Adrenal gland (tissue), 5 donors: ENCODE measurements at regions not wholly inside any gene's neighbourhood (a gene's known extent, or its start where the extent isn't known, plus 50 kb on each side); places are given as distances from the start of the nearest gene placed in this dataset.

Source experiments
- POLR2A ChIP-seq, 2 donors: fragments of 450-650 bp; IDR thresholded peaks; one replicate each; pipeline ENCODE4 v1.6.1; 2017; ENCODE audit warnings: antibody characterized with exemption in 2 of 2, mild to moderate bottlenecking in 2 of 2, moderate library complexity in 1 of 2
- TF ChIP-seq, protein P1 (sequence below), 6 experiments: fragments of 450-650 bp in 4 of 6; fragments of 200-600 bp in 2 of 6; sonication (generic) in 1 of 6; IDR thresholded peaks; 1 replicate in 5 of 6; 2 replicates in 1 of 6; pipeline versions ENCODE4 v1.5.1 to v1.8.0; 2016 to 2021; ENCODE audit warnings: antibody characterized with exemption in 6 of 6, mild to moderate bottlenecking in 2 of 6, moderate library complexity in 1 of 6
- donor health status: DM: no; HTN: no; CAD: no.

DNA sequence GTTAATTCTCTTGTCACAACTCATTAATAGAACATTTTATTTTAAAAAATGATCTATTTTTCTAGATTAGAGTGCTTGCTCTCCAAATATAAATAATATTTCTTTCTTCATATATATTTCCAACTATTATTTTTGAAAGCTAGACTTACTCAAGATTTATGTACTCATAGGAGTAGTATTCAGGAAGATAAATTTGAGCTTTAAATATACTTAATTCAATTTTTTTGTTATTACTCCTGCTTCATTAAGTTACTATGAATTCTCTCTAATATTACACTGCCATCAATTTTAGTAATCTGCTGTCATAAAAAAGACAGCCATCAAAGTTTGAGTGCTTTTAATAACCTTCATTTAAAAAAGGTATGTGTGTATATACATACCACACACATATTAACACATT lies 161.9 kb upstream of the PCDH9 start:
- TF ChIP-seq, protein P1, sequence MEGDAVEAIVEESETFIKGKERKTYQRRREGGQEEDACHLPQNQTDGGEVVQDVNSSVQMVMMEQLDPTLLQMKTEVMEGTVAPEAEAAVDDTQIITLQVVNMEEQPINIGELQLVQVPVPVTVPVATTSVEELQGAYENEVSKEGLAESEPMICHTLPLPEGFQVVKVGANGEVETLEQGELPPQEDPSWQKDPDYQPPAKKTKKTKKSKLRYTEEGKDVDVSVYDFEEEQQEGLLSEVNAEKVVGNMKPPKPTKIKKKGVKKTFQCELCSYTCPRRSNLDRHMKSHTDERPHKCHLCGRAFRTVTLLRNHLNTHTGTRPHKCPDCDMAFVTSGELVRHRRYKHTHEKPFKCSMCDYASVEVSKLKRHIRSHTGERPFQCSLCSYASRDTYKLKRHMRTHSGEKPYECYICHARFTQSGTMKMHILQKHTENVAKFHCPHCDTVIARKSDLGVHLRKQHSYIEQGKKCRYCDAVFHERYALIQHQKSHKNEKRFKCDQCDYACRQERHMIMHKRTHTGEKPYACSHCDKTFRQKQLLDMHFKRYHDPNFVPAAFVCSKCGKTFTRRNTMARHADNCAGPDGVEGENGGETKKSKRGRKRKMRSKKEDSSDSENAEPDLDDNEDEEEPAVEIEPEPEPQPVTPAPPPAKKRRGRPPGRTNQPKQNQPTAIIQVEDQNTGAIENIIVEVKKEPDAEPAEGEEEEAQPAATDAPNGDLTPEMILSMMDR (IDR thresholded peaks at IDR 0.05), result no peak
- TF ChIP-seq POLR2A (IDR thresholded peaks at IDR 0.05), result no peak
